Neural progenitor cell (in vitro differentiated cells): ENCODE measurements at regions not wholly inside any gene's neighbourhood (a gene's known extent, or its start where the extent isn't known, plus 50 kb on each side); places are given as distances from the start of the nearest gene placed in this dataset.

Source experiments
- CTCF ChIP-seq: fragments of 200-600 bp; sonication (generic); IDR thresholded peaks from 2 replicates; pipeline ENCODE4 v1.5.1; 2017; ENCODE audit warnings: antibody characterized with exemption, mild to moderate bottlenecking
- EZH2 ChIP-seq: fragments of 200-600 bp; sonication (generic); IDR thresholded peaks from 2 replicates; pipeline ENCODE4 v1.6.1; 2017; ENCODE audit warnings: antibody characterized with exemption, mild to moderate bottlenecking, moderate library complexity
- EZH2phosphoT487 ChIP-seq: fragments of 200-600 bp; sonication (generic); IDR thresholded peaks from 2 replicates; pipeline ENCODE4 v1.6.1; 2017; ENCODE audit warnings: antibody characterized with exemption

- no peak for TF ChIP-seq EZH2phosphoT487
- TF ChIP-seq CTCF = no peak
- no peak for TF ChIP-seq EZH2
These were observed 343.1 kb upstream of the BRINP1 start for GRCh38 chr9:119712325-119712724.
